ENCODE measurements at regions not wholly inside any gene's neighbourhood (a gene's known extent, or its start where the extent isn't known, plus 50 kb on each side); places are given as distances from the start of the nearest gene placed in this dataset.

DNA sequence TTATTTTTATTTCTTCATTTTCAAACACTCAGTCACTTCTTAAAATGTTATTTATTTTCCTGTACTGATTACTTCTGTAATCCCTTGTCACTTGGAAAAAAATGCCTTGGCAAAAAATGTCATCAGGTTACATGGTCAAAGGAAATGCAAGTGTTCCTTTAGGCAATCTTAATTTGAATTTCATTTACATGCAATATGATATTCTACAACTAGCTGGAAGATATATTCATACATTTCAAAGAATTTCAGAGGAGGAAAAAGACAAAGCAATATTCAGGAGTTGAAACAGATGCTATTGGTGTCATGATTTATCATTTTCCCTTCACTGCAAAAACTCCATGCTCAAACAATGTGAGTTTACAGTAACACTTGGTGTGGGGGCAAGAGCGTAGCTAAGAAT lies 1316.6 kb downstream of the FSTL5 start:
- no peaks in the 10 kb centered on the region for H3K4me1 ChIP-seq (ENCODE audit: control insufficient read depth, insufficient read depth, low read length)
- ATAC-seq: no peak
- intact Hi-C loops (cut with micrococcal nuclease; ENCODE audit: unreplicated experiment) (no loop called here), in situ Hi-C loops (cut with HindIII; ENCODE audit: low pct_unique_long_range_greater_than_20kb, low sequenced_read_pairs) (no loop called here)
- POLR2A ChIA-PET: no interaction called here
- no peaks in the 10 kb centered on the region for H3K9me3 ChIP-seq (ENCODE audit: control insufficient read depth, insufficient read depth, low read depth, low read length)
- H3K36me3 ChIP-seq (ENCODE audit: control insufficient read depth, insufficient read depth, low read length): no peaks in the 10 kb centered on the region
- CTCF ChIA-PET: no interaction called here
- H3K4me3 ChIP-seq (ENCODE audit: low read depth in 2 of 2, low read length in 2 of 2): no peak overlapping the region
- no TSS peak for BruUV-seq (replicated peaks)
- H3K27me3 ChIP-seq (ENCODE audit: control insufficient read depth, insufficient read depth, low read length): no peaks in the 10 kb centered on the region
- TF ChIP-seq POLR2AphosphoS5 (IDR thresholded peaks at IDR 0.05; ENCODE audit: low read depth, low read length) (no peak), SIN3A (IDR thresholded peaks at IDR 0.05; ENCODE audit: borderline replicate concordance, insufficient read depth, low read depth, low read length) (no peak), TCF7L2 (IDR thresholded peaks at IDR 0.05; ENCODE audit: low read depth, low read length) (no peak)
- TF ChIP-seq, protein P1, sequence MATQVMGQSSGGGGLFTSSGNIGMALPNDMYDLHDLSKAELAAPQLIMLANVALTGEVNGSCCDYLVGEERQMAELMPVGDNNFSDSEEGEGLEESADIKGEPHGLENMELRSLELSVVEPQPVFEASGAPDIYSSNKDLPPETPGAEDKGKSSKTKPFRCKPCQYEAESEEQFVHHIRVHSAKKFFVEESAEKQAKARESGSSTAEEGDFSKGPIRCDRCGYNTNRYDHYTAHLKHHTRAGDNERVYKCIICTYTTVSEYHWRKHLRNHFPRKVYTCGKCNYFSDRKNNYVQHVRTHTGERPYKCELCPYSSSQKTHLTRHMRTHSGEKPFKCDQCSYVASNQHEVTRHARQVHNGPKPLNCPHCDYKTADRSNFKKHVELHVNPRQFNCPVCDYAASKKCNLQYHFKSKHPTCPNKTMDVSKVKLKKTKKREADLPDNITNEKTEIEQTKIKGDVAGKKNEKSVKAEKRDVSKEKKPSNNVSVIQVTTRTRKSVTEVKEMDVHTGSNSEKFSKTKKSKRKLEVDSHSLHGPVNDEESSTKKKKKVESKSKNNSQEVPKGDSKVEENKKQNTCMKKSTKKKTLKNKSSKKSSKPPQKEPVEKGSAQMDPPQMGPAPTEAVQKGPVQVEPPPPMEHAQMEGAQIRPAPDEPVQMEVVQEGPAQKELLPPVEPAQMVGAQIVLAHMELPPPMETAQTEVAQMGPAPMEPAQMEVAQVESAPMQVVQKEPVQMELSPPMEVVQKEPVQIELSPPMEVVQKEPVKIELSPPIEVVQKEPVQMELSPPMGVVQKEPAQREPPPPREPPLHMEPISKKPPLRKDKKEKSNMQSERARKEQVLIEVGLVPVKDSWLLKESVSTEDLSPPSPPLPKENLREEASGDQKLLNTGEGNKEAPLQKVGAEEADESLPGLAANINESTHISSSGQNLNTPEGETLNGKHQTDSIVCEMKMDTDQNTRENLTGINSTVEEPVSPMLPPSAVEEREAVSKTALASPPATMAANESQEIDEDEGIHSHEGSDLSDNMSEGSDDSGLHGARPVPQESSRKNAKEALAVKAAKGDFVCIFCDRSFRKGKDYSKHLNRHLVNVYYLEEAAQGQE (IDR thresholded peaks at IDR 0.05; ENCODE audit: insufficient read depth in 1 of 2, low read depth in 2 of 2, low read length in 1 of 2): no peak
- TF ChIP-seq, protein P2, sequence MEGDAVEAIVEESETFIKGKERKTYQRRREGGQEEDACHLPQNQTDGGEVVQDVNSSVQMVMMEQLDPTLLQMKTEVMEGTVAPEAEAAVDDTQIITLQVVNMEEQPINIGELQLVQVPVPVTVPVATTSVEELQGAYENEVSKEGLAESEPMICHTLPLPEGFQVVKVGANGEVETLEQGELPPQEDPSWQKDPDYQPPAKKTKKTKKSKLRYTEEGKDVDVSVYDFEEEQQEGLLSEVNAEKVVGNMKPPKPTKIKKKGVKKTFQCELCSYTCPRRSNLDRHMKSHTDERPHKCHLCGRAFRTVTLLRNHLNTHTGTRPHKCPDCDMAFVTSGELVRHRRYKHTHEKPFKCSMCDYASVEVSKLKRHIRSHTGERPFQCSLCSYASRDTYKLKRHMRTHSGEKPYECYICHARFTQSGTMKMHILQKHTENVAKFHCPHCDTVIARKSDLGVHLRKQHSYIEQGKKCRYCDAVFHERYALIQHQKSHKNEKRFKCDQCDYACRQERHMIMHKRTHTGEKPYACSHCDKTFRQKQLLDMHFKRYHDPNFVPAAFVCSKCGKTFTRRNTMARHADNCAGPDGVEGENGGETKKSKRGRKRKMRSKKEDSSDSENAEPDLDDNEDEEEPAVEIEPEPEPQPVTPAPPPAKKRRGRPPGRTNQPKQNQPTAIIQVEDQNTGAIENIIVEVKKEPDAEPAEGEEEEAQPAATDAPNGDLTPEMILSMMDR (IDR thresholded peaks at IDR 0.05): no peak
- DNase-seq (ENCODE audit: low read depth, low spot score): no peak
- H3K27ac ChIP-seq (ENCODE audit: low read length): no peak overlapping the region

DNA sequence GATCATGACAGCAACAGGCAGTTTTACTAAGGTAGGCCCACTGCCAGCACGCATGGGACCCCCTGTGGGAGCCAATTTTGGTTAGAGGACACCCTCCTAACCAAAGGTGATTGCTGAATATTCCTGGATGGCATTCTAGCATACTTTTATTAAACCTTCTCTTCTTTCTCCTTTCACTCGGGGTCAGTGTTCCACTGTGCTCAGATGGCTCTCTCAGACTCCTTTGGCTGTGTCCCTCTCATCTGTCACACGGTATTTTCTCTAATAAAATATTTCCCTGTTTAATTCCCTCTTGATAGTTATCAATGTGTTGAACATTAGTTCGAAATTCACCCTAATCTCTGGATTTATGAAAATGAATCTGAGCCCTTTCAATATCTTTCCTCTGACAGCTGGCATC lies 1315.3 kb downstream of the FSTL5 start:
- Histone ChIP-seq H3K4me1 (ENCODE audit: control insufficient read depth, insufficient read depth, low read length) (no peaks in the 10 kb centered on the region), H3K4me3 (ENCODE audit: low read depth in 2 of 2, low read length in 2 of 2) (no peak overlapping the region), H3K36me3 (ENCODE audit: control insufficient read depth, insufficient read depth, low read length) (no peaks in the 10 kb centered on the region), H3K9me3 (ENCODE audit: control insufficient read depth, insufficient read depth, low read depth, low read length) (no peaks in the 10 kb centered on the region), H3K27me3 (ENCODE audit: control insufficient read depth, insufficient read depth, low read length) (no peaks in the 10 kb centered on the region), H3K27ac (ENCODE audit: low read length) (no peak overlapping the region)
- DNase-seq (ENCODE audit: low read depth, low spot score) (no peak), ATAC-seq (no peak)
- TF ChIP-seq SIN3A (IDR thresholded peaks at IDR 0.05; ENCODE audit: borderline replicate concordance, insufficient read depth, low read depth, low read length) (no peak), POLR2AphosphoS5 (IDR thresholded peaks at IDR 0.05; ENCODE audit: low read depth, low read length) (no peak), TCF7L2 (IDR thresholded peaks at IDR 0.05; ENCODE audit: low read depth, low read length) (no peak)
- TF ChIP-seq, protein P1 (IDR thresholded peaks at IDR 0.05; ENCODE audit: insufficient read depth in 1 of 2, low read depth in 2 of 2, low read length in 1 of 2): no peak
- TF ChIP-seq, protein P2 (IDR thresholded peaks at IDR 0.05): no peak
- intact Hi-C loops (cut with micrococcal nuclease; ENCODE audit: unreplicated experiment): no loop called here
- CTCF ChIA-PET: no interaction called here
- in situ Hi-C loops (cut with HindIII; ENCODE audit: low pct_unique_long_range_greater_than_20kb, low sequenced_read_pairs): no loop called here
- POLR2A ChIA-PET: no interaction called here
- BruUV-seq (replicated peaks): no TSS peak

All from Panc1 (cell line).